Muscle of back (tissue), 3 donors: ENCODE measurements at regions not wholly inside any gene's neighbourhood (a gene's known extent, or its start where the extent isn't known, plus 50 kb on each side); places are given as distances from the start of the nearest gene placed in this dataset.
"Not testable (repeated sequence)": the region's sequence is repeated elsewhere in the genome, so short reads cannot be mapped to it uniquely, and the experiment has no call there.

Experiments used
- DNase-seq, 3 donors: peaks; one replicate each; pipeline versions ENCODE4 v3.0.0 to v3.0.0-alpha.2; 2013

DNA sequence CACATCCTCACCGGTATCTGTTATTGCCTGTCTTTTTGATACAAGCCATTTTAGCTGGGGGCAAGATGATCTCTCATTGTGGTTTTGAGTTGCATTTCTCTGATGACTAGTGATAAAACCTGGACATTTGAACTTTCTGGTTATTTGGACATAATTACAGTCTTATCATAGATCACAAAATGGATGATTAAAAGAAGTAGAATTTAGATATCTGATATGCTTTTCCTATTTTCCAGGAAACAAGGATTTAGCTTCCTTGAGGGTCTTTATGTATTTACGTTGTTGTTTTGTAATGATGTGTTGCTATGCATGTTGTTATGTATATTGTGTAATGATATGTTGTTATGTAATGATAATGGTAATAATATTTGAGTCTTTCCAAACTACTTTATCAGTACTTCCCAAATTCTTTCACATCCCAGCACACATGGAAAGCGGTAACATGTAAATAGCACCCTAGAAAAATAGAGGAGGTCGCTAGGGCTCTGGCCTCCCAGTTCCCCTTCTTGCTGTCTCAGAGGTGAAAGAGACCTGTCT, 53.8 kb downstream of the GJD2 start:
- DNase-seq = no peak

- DNase-seq = no peak
Observed at GRCh38 chr15:34699968-34700640, 54.7 kb downstream of the GJD2 start.

DNA sequence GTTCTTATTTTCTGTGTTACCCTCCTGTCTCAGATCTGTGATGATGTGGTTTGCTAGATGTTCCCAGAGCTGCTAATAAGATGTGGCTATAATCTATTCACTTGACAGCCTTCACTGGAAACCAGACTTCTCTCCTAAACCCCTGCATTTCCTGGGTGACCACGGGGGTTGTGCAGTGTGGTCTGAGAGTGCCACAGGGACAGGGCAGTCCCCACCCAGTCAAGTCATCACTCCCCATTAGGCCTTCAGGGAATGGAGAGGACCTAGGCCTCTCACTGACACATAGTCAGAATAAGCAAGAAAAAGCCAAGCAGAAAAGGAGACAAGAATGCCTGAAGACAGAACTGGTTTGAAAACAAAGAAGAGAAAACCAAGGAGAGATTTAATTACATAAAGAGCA, 58.3 kb downstream of the GJD2 start:
- no peak for DNase-seq

GRCh38 chr15:34693053-34693744, 61.6 kb downstream of the GJD2 start:
- DNase-seq = no peak

DNA sequence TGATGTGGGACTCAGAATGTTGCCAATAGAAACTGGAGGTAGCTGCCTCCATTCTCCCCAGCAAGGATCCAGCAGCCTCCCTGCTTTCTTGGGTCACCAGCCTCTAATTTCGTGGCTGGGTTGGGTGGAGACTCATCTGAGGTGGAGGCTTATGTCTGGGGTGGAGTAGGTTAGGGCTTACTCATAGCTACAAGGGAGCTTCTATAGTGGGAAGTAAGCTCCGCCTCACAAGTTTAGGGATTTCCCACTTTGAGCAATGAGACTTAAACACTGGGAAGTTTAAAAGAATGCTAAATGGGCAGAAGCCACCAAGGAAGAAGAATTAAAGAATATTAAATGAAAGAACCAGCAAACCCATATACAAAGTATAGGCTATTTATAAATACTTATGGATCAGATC, 63.8 kb downstream of the GJD2 start:
- no peak for DNase-seq

DNA sequence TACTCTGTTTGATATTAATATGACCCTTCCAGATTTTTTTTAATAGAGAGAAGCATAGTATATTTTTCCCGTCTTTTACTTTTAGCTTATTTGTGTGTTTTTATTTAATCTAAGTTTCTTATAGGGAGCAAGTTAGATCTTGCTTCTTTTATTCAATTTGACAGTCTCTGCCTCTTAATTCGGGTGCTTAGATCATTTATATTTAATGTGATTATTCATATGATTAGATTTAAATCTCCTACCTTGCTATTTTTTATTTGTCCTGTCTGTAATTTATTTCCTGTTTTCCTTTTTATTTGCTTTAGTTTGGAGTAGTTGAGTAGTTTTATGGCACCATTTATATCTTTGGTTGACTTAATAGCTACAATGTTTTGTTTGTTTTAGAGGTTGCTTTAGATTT, 66.1 kb downstream of the GJD2 start:
- no peak for DNase-seq

DNA sequence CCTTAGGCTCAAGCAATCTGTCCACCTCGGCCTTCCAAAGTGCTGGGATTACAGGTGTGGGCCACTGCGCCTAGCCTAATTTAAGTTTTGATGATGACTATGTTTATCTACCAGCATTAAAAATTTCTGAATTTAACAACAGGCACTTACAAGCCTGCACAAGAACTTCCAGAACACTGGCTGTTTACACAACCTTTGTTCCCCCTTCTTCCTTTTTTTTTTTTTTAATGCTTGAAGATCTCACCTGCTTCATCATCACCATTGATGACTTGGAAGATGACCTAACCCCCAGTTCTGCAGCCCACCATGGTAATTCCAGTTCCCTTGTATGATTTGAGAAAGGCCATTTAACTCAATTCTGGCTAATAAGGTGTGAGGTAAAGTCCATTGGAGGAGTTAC, 70.4 kb downstream of the GJD2 start:
- no peak for DNase-seq

DNA sequence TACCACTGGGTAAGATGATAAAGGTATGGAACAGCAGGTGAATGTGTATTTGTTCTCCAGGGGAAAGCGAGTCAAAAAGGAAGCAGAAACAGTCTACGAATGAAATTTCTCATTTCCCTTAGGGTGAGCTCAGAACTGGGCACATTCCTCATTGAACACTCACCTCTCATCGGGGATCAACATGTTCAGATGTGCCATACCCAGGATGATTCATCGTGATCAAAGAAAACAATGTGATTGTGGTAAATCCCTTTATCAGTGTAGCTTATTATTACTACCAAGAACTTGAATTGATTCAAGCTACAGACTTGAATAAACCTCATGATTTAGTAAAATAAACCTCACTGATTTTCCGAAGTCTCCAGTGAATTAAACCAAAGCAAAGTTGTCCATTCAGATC, 72.1 kb downstream of the GJD2 start:
- DNase-seq = no peak

DNA sequence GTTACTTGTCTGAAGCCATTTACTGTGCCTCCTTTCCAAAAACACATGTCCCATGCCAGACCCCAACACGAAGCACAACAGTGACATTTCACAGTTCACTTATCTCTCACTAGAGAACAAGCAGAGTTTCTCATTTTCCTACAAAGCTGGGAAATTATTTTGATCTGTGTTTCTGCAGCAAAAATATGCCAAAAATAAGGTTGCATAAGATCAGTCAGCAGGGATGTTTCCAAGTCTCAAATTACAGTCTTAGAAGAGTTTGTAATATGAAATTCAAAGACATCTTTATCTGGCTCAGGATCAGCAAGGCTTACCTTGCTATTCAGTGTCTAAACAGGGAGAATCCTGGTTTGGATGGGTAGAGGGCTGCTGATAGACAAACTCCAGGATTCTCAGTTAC, 75.5 kb downstream of the GJD2 start:
- no peak for DNase-seq

DNA sequence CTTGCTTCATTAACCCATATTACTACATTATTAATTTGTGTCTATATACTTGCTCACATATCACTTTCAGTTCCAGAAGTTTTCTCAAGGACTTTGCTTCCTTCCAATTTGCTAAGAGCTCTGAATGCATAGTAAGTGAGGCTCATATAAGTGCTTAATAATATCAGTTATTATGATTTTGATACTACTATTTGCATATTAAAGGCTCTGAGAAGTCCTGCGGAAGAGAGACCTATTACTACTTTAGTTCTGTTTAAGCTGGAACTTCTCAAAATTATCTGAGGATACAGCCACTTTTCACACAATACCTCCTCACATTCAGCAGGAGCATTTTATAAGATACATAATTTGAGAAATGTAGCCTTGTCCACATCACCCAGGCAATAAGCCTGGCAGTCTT, 81.6 kb downstream of the GJD2 start:
- DNase-seq = no peak

DNA sequence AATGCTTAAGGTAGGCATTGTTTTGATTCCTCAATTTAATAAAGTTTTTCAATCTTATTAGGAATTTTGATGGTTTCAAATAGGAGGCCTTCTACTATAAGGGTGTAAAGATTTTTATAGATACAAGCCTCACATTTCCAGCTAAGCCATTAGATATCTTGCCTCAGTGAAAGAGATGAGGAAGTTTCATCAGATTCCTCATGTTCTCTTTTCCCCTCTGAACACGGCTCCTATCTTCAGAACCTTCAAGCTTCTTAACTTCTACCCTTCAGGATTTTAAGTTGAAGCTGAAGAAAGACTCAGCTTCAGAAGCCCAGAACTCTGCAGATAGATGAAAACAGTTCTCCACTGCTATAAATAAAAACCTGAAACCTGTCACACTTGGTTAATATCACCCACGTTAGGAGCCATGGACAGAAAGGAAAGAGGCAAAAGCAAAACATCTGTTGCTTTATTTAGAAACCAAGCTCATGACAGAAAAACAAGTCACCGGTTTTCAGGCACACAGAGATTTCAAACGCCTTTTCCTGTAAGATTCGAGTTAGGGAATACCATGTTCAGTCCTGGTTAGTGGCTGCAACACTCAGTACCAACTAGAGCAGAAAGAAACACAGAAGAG, 82.2 kb upstream of the GOLGA8B start:
- DNase-seq = no peak

DNA sequence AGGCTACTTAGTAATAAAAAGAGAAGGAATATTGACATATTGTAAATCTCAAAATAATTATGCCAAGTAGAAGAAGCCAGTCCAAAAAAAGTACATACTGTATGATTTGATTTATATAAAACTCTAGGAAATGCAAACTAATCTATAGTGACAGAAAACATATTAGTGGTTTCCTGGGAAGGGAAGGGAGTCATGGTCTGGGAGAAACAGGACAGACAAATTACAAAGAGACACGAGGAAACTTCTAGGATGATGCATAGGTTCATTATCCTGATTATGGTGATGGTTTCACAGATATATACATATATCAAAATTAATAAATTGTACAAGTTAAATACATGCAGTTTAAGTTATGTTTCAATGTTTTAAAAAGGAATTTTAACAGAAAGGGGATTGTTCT, 81.0 kb upstream of the GOLGA8B start:
- DNase-seq = no peak

- DNase-seq = no peak
Observed at GRCh38 chr15:34663101-34663500, 79.7 kb upstream of the GOLGA8B start.

DNA sequence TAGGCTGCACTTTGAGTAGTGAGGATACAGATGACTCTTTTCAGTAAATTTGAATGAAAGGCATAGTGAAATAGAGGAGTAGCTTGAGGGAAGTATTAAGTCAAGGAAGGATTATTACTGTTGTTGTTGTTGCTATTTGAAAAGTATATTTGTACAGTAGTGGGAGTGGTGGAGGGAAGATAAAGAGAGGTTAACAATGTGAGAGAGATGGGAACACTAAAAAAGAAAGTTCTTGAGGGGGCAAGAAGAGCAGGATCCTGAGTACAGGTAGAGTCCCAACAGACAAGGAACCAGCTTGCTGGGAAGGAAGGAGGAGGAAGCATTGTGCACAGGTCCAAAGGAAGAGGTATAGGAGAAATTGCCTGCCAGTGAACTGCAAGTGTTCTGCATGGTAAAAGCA, 75.6 kb upstream of the GOLGA8B start:
- DNase-seq = no peak

DNA sequence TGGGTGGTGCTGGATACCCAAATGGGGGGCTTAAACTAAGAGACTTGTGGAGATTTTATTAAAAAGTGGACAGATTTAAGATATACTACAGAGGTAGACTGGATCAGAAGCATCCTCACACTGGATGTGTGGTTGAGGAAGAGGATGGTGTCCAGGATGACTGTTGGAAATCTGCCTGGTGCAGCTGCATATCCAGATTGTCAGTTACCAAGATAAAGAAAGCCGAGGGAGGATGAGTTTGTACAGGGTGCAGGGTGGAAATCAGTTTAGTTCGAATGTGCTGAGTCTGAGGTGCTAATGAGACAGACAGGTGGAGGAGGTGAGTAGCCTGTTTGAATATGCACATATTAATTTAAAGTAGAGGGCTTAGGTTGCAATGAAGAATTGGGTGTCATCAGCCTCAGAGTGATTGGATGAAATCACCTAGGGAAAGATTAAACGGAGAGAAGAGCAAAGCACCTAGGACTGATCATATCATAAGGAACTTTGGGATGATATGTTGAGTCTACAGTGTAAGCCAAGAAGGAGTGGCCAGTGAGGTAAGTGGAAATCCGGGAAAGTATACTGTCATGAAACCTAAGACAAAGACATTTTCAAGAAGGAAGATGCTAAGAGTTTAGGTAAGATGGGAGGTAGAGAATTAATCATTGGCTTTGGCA, 74.1 kb upstream of the GOLGA8B start:
- no peak for DNase-seq

DNA sequence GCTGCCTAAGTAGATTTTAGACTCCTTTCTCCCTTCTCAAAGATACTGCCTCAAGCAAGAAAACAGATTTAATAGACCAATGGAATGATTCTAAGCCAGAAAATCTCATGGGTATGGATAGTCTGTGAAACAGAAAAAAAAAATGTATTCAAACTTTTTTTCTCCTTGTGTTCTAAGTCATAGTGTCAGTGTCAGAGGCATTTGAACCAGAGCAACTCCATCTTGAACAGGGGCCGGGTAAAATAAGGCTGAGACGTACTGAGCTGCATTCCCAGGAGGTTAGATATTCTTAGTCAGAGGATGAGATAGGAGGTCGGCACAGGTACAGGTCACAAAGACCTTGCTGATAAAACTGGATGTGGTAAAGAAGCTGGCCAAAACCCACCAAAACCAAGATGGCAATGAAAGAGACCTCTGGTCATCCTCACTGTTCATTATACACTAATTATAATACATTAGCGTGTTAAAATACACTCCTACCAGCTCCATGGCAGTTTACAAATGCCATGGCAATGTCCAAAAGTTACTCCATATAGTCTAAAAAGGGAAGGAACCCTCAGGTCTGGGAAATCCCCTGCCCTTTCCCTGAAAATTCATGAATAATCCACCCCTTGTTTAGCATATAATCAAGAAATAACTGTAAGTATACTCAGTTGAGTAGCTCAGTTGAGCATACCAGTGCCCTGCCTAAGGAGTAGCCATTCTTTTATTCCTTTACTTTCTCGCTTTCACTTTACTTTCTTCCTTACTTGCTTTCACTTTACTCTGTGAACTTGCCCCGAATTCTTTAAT, 72.8 kb upstream of the GOLGA8B start:
- no peak for DNase-seq

- no peak for DNase-seq
Observed at GRCh38 chr15:34655326-34655725, 71.9 kb upstream of the GOLGA8B start.

DNA sequence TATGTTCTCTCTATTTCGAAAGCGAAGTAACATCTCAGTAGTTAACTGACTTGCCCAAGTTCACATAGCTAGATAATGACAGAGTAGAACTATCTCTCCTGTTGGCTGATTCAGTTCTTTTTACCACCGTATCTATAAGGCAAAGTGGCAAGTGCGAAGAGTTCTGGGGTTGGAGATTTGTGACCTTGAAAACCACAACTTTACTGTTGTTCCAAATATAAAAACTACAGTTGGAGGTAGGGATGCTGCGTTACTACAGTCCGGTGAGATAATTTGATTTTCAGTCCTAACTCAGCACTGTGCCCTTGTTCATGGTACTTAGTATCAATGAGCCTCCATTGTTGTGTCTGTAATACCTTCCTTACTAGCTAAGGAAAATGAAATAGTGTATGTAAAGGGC, 71.2 kb upstream of the GOLGA8B start:
- DNase-seq = no peak

DNA sequence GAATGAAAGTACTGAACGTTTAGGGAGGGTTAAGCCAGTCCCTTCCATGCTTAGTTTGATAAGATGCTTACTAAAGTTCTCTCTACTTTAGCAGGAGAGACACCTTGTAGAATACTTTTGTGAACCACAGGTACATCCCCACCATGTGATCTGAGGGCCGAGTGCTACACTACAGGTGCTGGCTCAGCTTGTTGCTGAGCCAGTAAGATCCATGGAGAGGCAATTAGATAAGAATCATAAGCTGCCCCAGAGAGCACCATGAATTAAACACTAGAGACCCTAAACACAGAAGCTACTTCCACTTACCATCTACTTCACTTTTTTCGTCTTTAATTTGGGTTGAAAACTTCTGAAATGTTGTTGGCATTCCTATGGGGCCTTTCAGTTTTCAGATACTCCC, 70.5 kb upstream of the GOLGA8B start:
- DNase-seq = no peak

GRCh38 chr15:34653326-34653725, 69.9 kb upstream of the GOLGA8B start:
- not testable (repeated sequence) for DNase-seq

DNA sequence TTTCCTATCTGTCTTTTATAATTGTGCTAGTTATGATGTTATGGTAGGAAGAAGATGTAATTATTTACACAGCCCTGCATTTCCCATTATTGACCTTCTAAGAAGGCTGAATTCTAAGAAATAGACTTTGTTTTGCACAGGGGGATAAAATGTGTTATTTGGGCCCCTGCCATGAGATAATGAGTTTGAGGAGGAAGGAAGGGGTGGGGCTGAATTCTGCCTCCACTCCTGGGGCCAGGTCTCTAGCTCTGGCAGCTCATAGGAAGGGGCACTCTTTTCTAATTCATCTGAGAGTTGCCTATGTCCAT, 69.2 kb upstream of the GOLGA8B start:
- no peak for DNase-seq
